ENCODE measurements at regions not wholly inside any gene's neighbourhood (a gene's known extent, or its start where the extent isn't known, plus 50 kb on each side); places are given as distances from the start of the nearest gene placed in this dataset.

- Histone ChIP-seq H2BK5ac (ENCODE audit: low read depth, low read length) (no peak overlapping the region), H3K79me1 (ENCODE audit: low read depth, low read length) (no peaks in the 10 kb centered on the region), H4K8ac (ENCODE audit: extremely low read depth, insufficient read depth, low read length) (no peak overlapping the region), H3K9ac (replicated peaks in 1 of 4; ENCODE audit: extremely low read depth in 1 of 4, low read depth in 3 of 4, low read length in 3 of 4) (no peak overlapping the region), H3K14ac (ENCODE audit: insufficient read length) (no peak overlapping the region), H4K5ac (ENCODE audit: insufficient read length, low read depth, low read length) (no peak overlapping the region), H3K4me1 (replicated peaks in 1 of 4; ENCODE audit: control insufficient read depth in 3 of 4, insufficient read depth in 4 of 4, low read length in 3 of 4) (no peaks in the 10 kb centered on the region), H2AK5ac (ENCODE audit: low read depth, low read length) (no peak overlapping the region), H2AFZ (ENCODE audit: low read length) (no peak overlapping the region), H3K23ac (ENCODE audit: insufficient read length) (no peak overlapping the region), H3K23me2 (ENCODE audit: low read depth, low read length) (no peaks in the 10 kb centered on the region; the same call in 1 of the 2 replicates), H3K79me2 (ENCODE audit: control insufficient read depth in 1 of 2, insufficient read depth in 2 of 2, low read length in 2 of 2) (no peaks in the 10 kb centered on the region), H3K4me2 (ENCODE audit: insufficient read depth in 1 of 2, low read depth in 2 of 2, low read length in 2 of 2) (no peak overlapping the region), H3K27me3 (replicated peaks in 1 of 4; ENCODE audit: control insufficient read depth in 3 of 4, extremely low read depth in 1 of 4, insufficient read depth in 3 of 4, low read length in 3 of 4) (no peaks in the 10 kb centered on the region), H3K9me3 (ENCODE audit: insufficient read depth in 2 of 2, low read depth in 1 of 2, low read length in 1 of 2) (no peaks in the 10 kb centered on the region), H3K4ac (replicated peaks; ENCODE audit: insufficient read length, low read depth, low read length) (no peak overlapping the region), H3K18ac (ENCODE audit: extremely low read depth, low read length) (no peak overlapping the region), H4K20me1 (replicated peaks in 1 of 2; ENCODE audit: control insufficient read depth in 1 of 2, insufficient read depth in 2 of 2, low read length in 2 of 2) (no peaks in the 10 kb centered on the region), H3K36me3 (ENCODE audit: control insufficient read depth in 2 of 4, insufficient read depth in 4 of 4, low read length in 3 of 4) (no peaks in the 10 kb centered on the region), H4K91ac (replicated peaks; ENCODE audit: insufficient read length, low read length) (no peak overlapping the region), H2BK12ac (ENCODE audit: low read depth, low read length) (no peak overlapping the region), H3K4me3 (ENCODE audit: extremely low read depth in 1 of 4, insufficient read depth in 2 of 4, low read depth in 3 of 4, low read length in 4 of 4) (no peak overlapping the region), H2BK20ac (ENCODE audit: low read length) (no peak overlapping the region), H2BK15ac (ENCODE audit: low read length) (no peak overlapping the region), H3K27ac (ENCODE audit: low read depth, low read length) (no peak overlapping the region), H3K56ac (replicated peaks; ENCODE audit: insufficient read length, low read depth, low read length) (no peak overlapping the region), H2BK120ac (replicated peaks; ENCODE audit: low read depth, low read length) (no peak overlapping the region)
- WGBS, 2 experiments (ENCODE audit: extremely low coverage in 1 of 2, insufficient coverage in 1 of 2, insufficient read length in 1 of 2, insufficient replicate concordance in 2 of 2, low coverage in 1 of 2, low lambda C conversion rate in 2 of 2, missing lambda C conversion rate in 1 of 2) = 96% methylated on average over 4 of the region's 4 CpGs; no CpG with 5 or more reads in 1 of the 2 experiments
- ChIA-PET CTCF (ENCODE audit: partially characterized antibody) (interaction anchor here (0.6 to 1.8 kb wide), 4 partner anchors 13 to 468 kb away, joined by 3 to 7 read pairs (median 4); no protein-coding TSS in a partner anchor), POLR2A (ENCODE audit: partially characterized antibody) (no interaction called here)
- no peak for FAIRE-seq
- no peak for DNase-seq (ENCODE audit: low read depth in 1 of 2, low spot score in 2 of 2)
- TF ChIP-seq RXRA (IDR thresholded peaks at IDR 0.05; ENCODE audit: insufficient read depth, low read depth, low read length) = no peak
- no peak for TF ChIP-seq GTF2F1 (IDR thresholded peaks at IDR 0.05; ENCODE audit: borderline replicate concordance, low read depth, low read length)
- TF ChIP-seq SUZ12 (IDR thresholded peaks at IDR 0.05; ENCODE audit: low read length) = no peak
- TF ChIP-seq USF2 (IDR thresholded peaks at IDR 0.05; ENCODE audit: low read length) = no peak
Observed at GRCh38 chr1:192461684-192462083, 113.9 kb upstream of the RGS1 start.

All from H1 (cell line).